Fibroblast of gingiva (primary cell): ENCODE measurements at regions not wholly inside any gene's neighbourhood (a gene's known extent, or its start where the extent isn't known, plus 50 kb on each side); places are given as distances from the start of the nearest gene placed in this dataset.
"Not testable (repeated sequence)": the region's sequence is repeated elsewhere in the genome, so short reads cannot be mapped to it uniquely, and the experiment has no call there.

Experiments
- DNase-seq: peaks from one replicate; pipeline ENCODE4 v3.0.0-alpha.2; 2011; ENCODE audit warnings: low read depth

- no peak for DNase-seq
Observed at GRCh38 chr5:97488126-97488668, 305.1 kb upstream of the RIOK2 start.

- DNase-seq: no peak
Observed at GRCh38 chr5:97489010-97489840, 306.2 kb upstream of the RIOK2 start.

- DNase-seq: no peak
Observed at GRCh38 chr5:97494465-97494864, 311.4 kb upstream of the RIOK2 start.

GRCh38 chr5:97495301-97495700, 312.3 kb upstream of the RIOK2 start:
- no peak for DNase-seq

- DNase-seq: no peak
Observed at GRCh38 chr5:97496037-97496436, 313.0 kb upstream of the RIOK2 start.

GRCh38 chr5:97498657-97499056, 315.6 kb upstream of the RIOK2 start:
- DNase-seq: no peak

GRCh38 chr5:97499605-97500004, 316.6 kb upstream of the RIOK2 start:
- peak; percentile 28 for DNase-seq

GRCh38 chr5:97501286-97501964, 318.4 kb upstream of the RIOK2 start:
- DNase-seq: no peak

- no peak for DNase-seq
Observed at GRCh38 chr5:97501965-97502305, 318.9 kb upstream of the RIOK2 start.

GRCh38 chr5:97508864-97509263, 325.8 kb upstream of the RIOK2 start:
- no peak for DNase-seq

- not testable (repeated sequence) for DNase-seq
Observed at GRCh38 chr5:97519565-97519964, 336.5 kb upstream of the RIOK2 start.

GRCh38 chr5:97523336-97523735, 340.3 kb upstream of the RIOK2 start:
- not testable (repeated sequence) for DNase-seq

- no peak for DNase-seq
Observed at GRCh38 chr5:97525780-97526179, 342.7 kb upstream of the RIOK2 start.

GRCh38 chr5:97528941-97529340, 345.9 kb upstream of the RIOK2 start:
- DNase-seq: peak; percentile 78

GRCh38 chr5:97529354-97529985, 346.4 kb upstream of the RIOK2 start:
- DNase-seq: no peak

GRCh38 chr5:97531549-97531948, 348.5 kb upstream of the RIOK2 start:
- no peak for DNase-seq

- DNase-seq: peak; percentile 93
Observed at GRCh38 chr5:97534166-97534565, 351.1 kb upstream of the RIOK2 start.

- no peak for DNase-seq
Observed at GRCh38 chr5:97536683-97537082, 353.6 kb upstream of the RIOK2 start.

GRCh38 chr5:97538912-97539311, 355.9 kb upstream of the RIOK2 start:
- no peak for DNase-seq

GRCh38 chr5:97541864-97542263, 358.8 kb upstream of the RIOK2 start:
- DNase-seq: no peak

GRCh38 chr5:97542469-97542868, 359.4 kb upstream of the RIOK2 start:
- DNase-seq: no peak

- no peak for DNase-seq
Observed at GRCh38 chr5:97543166-97543565, 360.1 kb upstream of the RIOK2 start.

GRCh38 chr5:97544240-97544639, 361.2 kb upstream of the RIOK2 start:
- DNase-seq: no peak
